Fibroblast of skin of left biceps (primary cell): ENCODE measurements at regions not wholly inside any gene's neighbourhood (a gene's known extent, or its start where the extent isn't known, plus 50 kb on each side); places are given as distances from the start of the nearest gene placed in this dataset.
"Not testable (repeated sequence)": the region's sequence is repeated elsewhere in the genome, so short reads cannot be mapped to it uniquely, and the experiment has no call there.

Source experiments
- DNase-seq, 2 experiments: peaks; one replicate each; pipeline ENCODE4 v3.0.0-alpha.2; 2013; ENCODE audit warnings: low read depth in 2 of 2

GRCh38 chr9:31153250-31153840 lies 1231.1 kb upstream of the ACO1 start:
- DNase-seq: no peak

GRCh38 chr9:31166516-31166915 lies 1217.9 kb upstream of the ACO1 start:
- no peak for DNase-seq

- no peak for DNase-seq
Measured at GRCh38 chr9:31168161-31168560, 1216.3 kb upstream of the ACO1 start.

- no peak for DNase-seq
Measured at GRCh38 chr9:31174681-31175080, 1209.8 kb upstream of the ACO1 start.

- no peak for DNase-seq
Measured at GRCh38 chr9:31183866-31184265, 1200.6 kb upstream of the ACO1 start.

GRCh38 chr9:31185831-31186230 lies 1198.6 kb upstream of the ACO1 start:
- DNase-seq: peak; percentile 46

- DNase-seq: no peak
Measured at GRCh38 chr9:31188496-31188895, 1195.9 kb upstream of the ACO1 start.

GRCh38 chr9:31210978-31211570 lies 1173.4 kb upstream of the ACO1 start:
- DNase-seq: no peak

- DNase-seq: not testable (repeated sequence)
Measured at GRCh38 chr9:31229976-31230375, 1154.5 kb upstream of the ACO1 start.

GRCh38 chr9:31232485-31232884 lies 1152.0 kb upstream of the ACO1 start:
- DNase-seq: no peak

GRCh38 chr9:31236344-31236743 lies 1148.1 kb upstream of the ACO1 start:
- no peak for DNase-seq

- no peak for DNase-seq
Measured at GRCh38 chr9:31243386-31243785, 1141.1 kb upstream of the ACO1 start.

- DNase-seq: no peak
Measured at GRCh38 chr9:31248156-31248555, 1136.3 kb upstream of the ACO1 start.

GRCh38 chr9:31251386-31251785 lies 1133.1 kb upstream of the ACO1 start:
- no peak for DNase-seq

- DNase-seq: no peak
Measured at GRCh38 chr9:31253800-31254762, 1130.4 kb upstream of the ACO1 start.

GRCh38 chr9:31255211-31255610 lies 1129.2 kb upstream of the ACO1 start:
- no peak for DNase-seq

GRCh38 chr9:31259824-31260223 lies 1124.6 kb upstream of the ACO1 start:
- no peak for DNase-seq

- no peak for DNase-seq
Measured at GRCh38 chr9:31272456-31273295, 1111.8 kb upstream of the ACO1 start.

- no peak for DNase-seq
Measured at GRCh38 chr9:31275419-31275818, 1109.0 kb upstream of the ACO1 start.

GRCh38 chr9:31290731-31291130 lies 1093.7 kb upstream of the ACO1 start:
- DNase-seq: no peak

- DNase-seq: no peak
Measured at GRCh38 chr9:31302620-31303418, 1081.6 kb upstream of the ACO1 start.
